Psoas muscle (tissue), 7 donors: ENCODE measurements at regions not wholly inside any gene's neighbourhood (a gene's known extent, or its start where the extent isn't known, plus 50 kb on each side); places are given as distances from the start of the nearest gene placed in this dataset.

Source experiments
- ATAC-seq, 4 donors: fragments of 200-7000 bp; cut with Tn5 transposase; one replicate each; pipeline ENCODE4 v1.9.1; 2020; ENCODE audit warnings: moderate library complexity in 3 of 4, mild to moderate bottlenecking in 2 of 4
- DNase-seq, 2 donors: peaks; one replicate each; pipeline ENCODE4 v3.0.0-alpha.2; 2020
- H3K27ac ChIP-seq: fragments of 200-600 bp; one replicate; pipeline ENCODE4 v1.8.0; 2022
- H3K27me3 ChIP-seq, 3 donors: fragments of 200-600 bp in 1 of 3; one replicate each; pipeline versions ENCODE4 v1.6.1 to v1.8.0; 2013 to 2022; ENCODE audit warnings: low read length in 2 of 3, mild to moderate bottlenecking in 2 of 3, moderate library complexity in 1 of 3; ENCODE audit not compliant: insufficient read depth in 3 of 3
- H3K36me3 ChIP-seq, 2 donors: fragments of 200-600 bp in 1 of 2; one replicate each; pipeline versions ENCODE4 v1.6.1 to v1.8.0; 2013 to 2022; ENCODE audit warnings: low read depth in 1 of 2, mild to moderate bottlenecking in 1 of 2, moderate library complexity in 1 of 2; ENCODE audit not compliant: insufficient read depth in 1 of 2
- H3K4me1 ChIP-seq: fragments of 200-600 bp; one replicate; pipeline ENCODE4 v1.8.0; 2022
- H3K4me3 ChIP-seq: fragments of 200-600 bp; one replicate; pipeline ENCODE4 v1.8.0; 2022; ENCODE audit warnings: mild to moderate bottlenecking
- H3K9me3 ChIP-seq: fragments of 200-600 bp; one replicate; pipeline ENCODE4 v1.8.0; 2022
- WGBS, 3 donors: extraction: QIAGEN DNeasy Blood & Tissue Kit; methylation state at CpG; one replicate each; pipeline versions ENCODE4 v1.1.6 to v1.1.7; 2013; 5-methylcytosine and 5-hydroxymethylcytosine counted together
- intact Hi-C, 2 donors: fragments of 100-400 bp; cut with DNase I; formaldehyde crosslinking; loops; one replicate each; pipeline versions ENCODE4 v1.11.0 to v1.14.2; 2022
- TF ChIP-seq, protein P1 (sequence below): fragments of 200-600 bp; IDR thresholded peaks from one replicate; pipeline ENCODE4 v1.8.0; 2022; ENCODE audit warnings: antibody characterized with exemption
- donor health status: healthy with polysubstance abuse.
- donor health status: DM: no; HTN: no; CAD: no; lungs with moderate emphysema.
- donor health status: Bipolar disorder and iron deficiency.
- donor health status: healthy.
- donor health status: DM: yes; HTN: yes; CAD: no.
- donor health status: DM: no; HTN: no; CAD: no.
- donor health status: DM: yes; HTN: yes; CAD: no.

DNA sequence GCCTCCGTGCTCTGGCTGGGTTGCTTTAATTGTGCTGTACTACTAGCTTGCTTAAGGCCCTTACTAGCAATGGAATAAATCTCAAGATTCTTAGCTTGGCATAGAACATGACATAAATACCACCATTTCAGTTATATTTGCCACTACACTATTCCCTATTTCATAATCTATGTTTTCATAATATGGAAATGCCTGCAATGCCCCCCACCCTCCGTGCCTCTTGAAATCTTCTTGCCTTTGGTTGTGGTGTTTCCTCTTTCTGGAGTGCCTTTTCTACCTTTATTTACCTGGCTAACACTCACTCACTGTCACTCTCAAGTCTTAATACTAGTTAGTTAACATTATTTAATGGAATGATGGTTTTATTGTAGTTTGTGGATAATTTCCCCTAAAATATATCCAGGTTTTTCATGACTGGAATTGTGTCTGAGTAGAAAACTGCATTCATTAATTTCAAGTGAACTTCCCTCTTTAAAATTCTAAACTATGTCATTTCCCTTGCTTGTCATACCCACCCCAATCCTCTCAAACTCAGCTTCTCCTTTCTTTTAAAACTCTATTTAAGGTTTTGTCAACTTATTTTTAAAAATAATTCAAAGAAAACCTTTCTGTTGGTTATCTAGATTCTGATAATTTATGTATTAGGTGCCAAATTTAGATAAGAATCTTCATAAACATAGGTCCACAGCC lies 521.7 kb upstream of the DAB2 start:
- whole genome bisulfite sequencing, 3 donors: 88% methylated on average over 2 of the region's 2 CpGs
- Histone ChIP-seq H3K36me3 (no peaks in the 10 kb centered on the region), H3K4me1 (no peaks in the 10 kb centered on the region), H3K27ac (no peak overlapping the region), H3K9me3 (no peaks in the 10 kb centered on the region), H3K27me3 (no peaks in the 10 kb centered on the region), H3K4me3 (no peak overlapping the region)
- TF ChIP-seq, protein P1, sequence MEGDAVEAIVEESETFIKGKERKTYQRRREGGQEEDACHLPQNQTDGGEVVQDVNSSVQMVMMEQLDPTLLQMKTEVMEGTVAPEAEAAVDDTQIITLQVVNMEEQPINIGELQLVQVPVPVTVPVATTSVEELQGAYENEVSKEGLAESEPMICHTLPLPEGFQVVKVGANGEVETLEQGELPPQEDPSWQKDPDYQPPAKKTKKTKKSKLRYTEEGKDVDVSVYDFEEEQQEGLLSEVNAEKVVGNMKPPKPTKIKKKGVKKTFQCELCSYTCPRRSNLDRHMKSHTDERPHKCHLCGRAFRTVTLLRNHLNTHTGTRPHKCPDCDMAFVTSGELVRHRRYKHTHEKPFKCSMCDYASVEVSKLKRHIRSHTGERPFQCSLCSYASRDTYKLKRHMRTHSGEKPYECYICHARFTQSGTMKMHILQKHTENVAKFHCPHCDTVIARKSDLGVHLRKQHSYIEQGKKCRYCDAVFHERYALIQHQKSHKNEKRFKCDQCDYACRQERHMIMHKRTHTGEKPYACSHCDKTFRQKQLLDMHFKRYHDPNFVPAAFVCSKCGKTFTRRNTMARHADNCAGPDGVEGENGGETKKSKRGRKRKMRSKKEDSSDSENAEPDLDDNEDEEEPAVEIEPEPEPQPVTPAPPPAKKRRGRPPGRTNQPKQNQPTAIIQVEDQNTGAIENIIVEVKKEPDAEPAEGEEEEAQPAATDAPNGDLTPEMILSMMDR: no peak
- DNase-seq (no peak), ATAC-seq (no peak)
- intact Hi-C loops: loop anchor here (5.0 kb wide), 2 partner anchors 741 to 791 kb away; no protein-coding TSS in a partner anchor

DNA sequence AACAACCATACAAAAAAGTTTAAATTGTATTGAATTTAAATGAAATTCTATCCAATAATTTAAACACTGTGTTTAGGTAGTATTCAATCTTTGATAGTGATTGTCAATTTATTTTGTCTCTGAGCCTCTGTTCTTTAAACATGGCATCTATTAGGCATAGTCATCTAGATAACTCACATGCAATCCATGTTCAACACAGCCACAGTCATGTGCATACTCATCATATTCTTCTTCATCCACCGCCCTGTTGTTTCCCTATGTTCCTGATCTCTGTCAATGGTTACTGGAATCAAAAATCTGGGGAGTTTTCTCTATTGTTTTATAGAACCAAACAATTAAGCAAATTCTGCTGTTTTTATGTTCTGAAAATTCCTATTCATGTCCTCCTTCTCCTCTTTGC lies 521.1 kb upstream of the DAB2 start:
- Histone ChIP-seq H3K4me1 (no peaks in the 10 kb centered on the region), H3K4me3 (no peak overlapping the region), H3K9me3 (no peaks in the 10 kb centered on the region), H3K27me3 (no peaks in the 10 kb centered on the region), H3K36me3 (no peaks in the 10 kb centered on the region), H3K27ac (no peak overlapping the region)
- no peak for DNase-seq
- WGBS, 3 donors: 90 to 100% (median 99%) methylated on average over 1 of the region's 1 CpG
- intact Hi-C loops: loop anchor here (5.0 kb wide), 2 partner anchors 741 to 791 kb away; no protein-coding TSS in a partner anchor
- ATAC-seq: no peak
- TF ChIP-seq, protein P1: no peak

DNA sequence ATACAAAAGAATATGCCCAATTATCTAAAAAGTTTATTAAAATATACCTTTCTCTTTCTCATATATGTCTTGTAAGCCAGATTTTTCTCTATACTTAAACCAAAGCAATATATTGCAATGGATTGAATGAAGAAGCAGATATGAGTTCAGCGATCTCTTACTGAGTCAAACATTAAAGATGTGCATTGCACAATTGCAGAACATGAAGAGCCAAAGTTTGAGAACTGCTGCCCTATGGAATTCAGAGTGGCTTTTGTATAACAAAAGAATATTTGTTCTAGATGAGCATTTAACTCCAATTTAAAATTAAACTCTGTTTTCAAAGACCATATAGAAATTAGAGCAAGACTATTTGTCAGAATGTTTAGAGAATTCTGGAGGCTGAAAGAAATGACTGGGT lies 519.0 kb upstream of the DAB2 start:
- no peak for ATAC-seq
- 93 to 95% (median 95%) methylated on average over 1 of the region's 1 CpG for WGBS, 3 donors
- no peaks in the 10 kb centered on the region for H3K36me3 ChIP-seq
- TF ChIP-seq, protein P1: no peak
- H3K4me1 ChIP-seq: no peaks in the 10 kb centered on the region
- H3K27me3 ChIP-seq: no peaks in the 10 kb centered on the region
- H3K27ac ChIP-seq: no peak overlapping the region
- no peaks in the 10 kb centered on the region for H3K9me3 ChIP-seq
- intact Hi-C loops: no loop called here
- no peak for DNase-seq
- no peak overlapping the region for H3K4me3 ChIP-seq

DNA sequence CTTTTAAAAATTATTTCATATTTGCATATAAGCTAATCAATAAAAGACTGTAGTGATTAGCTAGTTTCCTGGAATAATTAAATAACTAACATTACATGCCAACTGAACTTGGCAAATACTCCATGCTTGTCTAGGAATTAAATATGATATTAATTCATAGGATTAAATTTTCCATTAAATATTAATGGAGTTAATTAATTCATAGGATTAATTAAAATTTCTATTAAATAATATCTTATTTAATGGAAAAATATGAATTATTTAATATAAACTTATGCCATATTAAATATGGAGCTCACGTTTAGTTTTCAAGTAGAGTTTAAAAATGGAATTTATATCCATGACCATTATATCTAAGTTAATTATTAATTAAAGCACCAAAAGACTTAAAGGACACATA lies 517.8 kb upstream of the DAB2 start:
- H3K4me3 ChIP-seq: no peak overlapping the region
- H3K4me1 ChIP-seq: no peaks in the 10 kb centered on the region
- ATAC-seq (no peak), DNase-seq (no peak)
- no peak overlapping the region for H3K27ac ChIP-seq
- H3K36me3 ChIP-seq: no peaks in the 10 kb centered on the region
- no peaks in the 10 kb centered on the region for H3K27me3 ChIP-seq
- intact Hi-C loops: no loop called here
- H3K9me3 ChIP-seq: no peaks in the 10 kb centered on the region
- TF ChIP-seq, protein P1: no peak
- WGBS, 3 donors: 91 to 94% (median 93%) methylated on average over 1 of the region's 1 CpG

DNA sequence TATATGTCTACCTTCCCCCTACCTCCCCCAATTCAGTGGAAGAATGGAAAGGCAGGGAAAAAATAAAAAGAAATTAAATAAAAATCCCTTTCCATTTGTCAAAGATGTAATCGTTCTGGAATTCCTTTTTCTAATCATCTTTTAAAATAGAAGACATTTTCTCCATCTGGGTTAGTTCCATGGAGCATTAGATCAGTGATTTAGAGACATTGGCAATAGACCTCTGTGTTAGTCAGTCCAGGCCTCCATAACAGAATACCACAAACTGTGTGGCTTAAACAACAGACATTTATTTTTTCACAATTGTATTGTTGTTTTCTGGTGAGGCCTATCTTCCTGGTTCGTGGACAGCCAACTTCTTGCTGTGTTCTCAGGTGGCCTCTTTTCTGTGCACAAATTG lies 516.6 kb upstream of the DAB2 start:
- ATAC-seq (no peak), DNase-seq (no peak)
- Histone ChIP-seq H3K27me3 (no peaks in the 10 kb centered on the region), H3K36me3 (no peaks in the 10 kb centered on the region), H3K4me3 (no peak overlapping the region), H3K27ac (no peak overlapping the region), H3K4me1 (no peaks in the 10 kb centered on the region), H3K9me3 (no peaks in the 10 kb centered on the region)
- 50 to 61% (median 51%) methylated on average over 2 of the region's 2 CpGs for WGBS, 3 donors
- TF ChIP-seq, protein P1: no peak
- intact Hi-C loops: no loop called here
